H1 (cell line): ENCODE measurements at regions not wholly inside any gene's neighbourhood (a gene's known extent, or its start where the extent isn't known, plus 50 kb on each side); places are given as distances from the start of the nearest gene placed in this dataset.

ENCODE experiments used
- CTCF ChIA-PET: fragments of 300-600 bp; sonication (Branson Sonifier 250); formaldehyde crosslinking; loops from one replicate; lab custom pipeline; 2021; ENCODE audit not compliant: partially characterized antibody; lab: Charles Lee
- POLR2A ChIA-PET: fragments of 300-600 bp; sonication (Branson Sonifier 250); formaldehyde crosslinking; loops from one replicate; lab custom pipeline; 2021; ENCODE audit warnings: inconsistent platforms; ENCODE audit not compliant: partially characterized antibody; lab: Charles Lee
- DNase-seq, 2 experiments: peaks; one replicate each; pipeline versions ENCODE4 v3.0.0 to v3.0.0-alpha.2; 2010 to 2022; ENCODE audit warnings: low spot score in 2 of 2, low read depth in 1 of 2, mixed read lengths in 1 of 2
- FAIRE-seq: peaks from 2 replicates; lab custom pipeline; 2011; peaks lifted over from hg19 to GRCh38; lab: Jason Lieb, UNC
- H2AFZ ChIP-seq: 2 replicates; pipeline ENCODE4 v1.8.1; 2012; ENCODE audit warnings: low read length, inconsistent platforms
- H2AK5ac ChIP-seq: 2 replicates; pipeline ENCODE4 v1.6.1; 2013; ENCODE audit warnings: low read depth, low read length
- H2BK120ac ChIP-seq: replicated peaks from 2 replicates; pipeline ENCODE3; 2013; ENCODE audit warnings: low read depth, low read length, inconsistent platforms
- H2BK12ac ChIP-seq: 2 replicates; pipeline ENCODE4 v1.6.1; 2013; ENCODE audit warnings: low read depth, low read length
- H2BK15ac ChIP-seq: 2 replicates; pipeline ENCODE4 v1.6.1; 2013; ENCODE audit warnings: low read length
- H2BK20ac ChIP-seq: 2 replicates; pipeline ENCODE4 v1.6.1; 2013; ENCODE audit warnings: low read length
- H2BK5ac ChIP-seq: 2 replicates; pipeline ENCODE4 v1.6.1; 2013; ENCODE audit warnings: low read depth, low read length
- H3K14ac ChIP-seq: 2 replicates; pipeline ENCODE4 v1.6.1; 2013; ENCODE audit warnings: inconsistent platforms; ENCODE audit not compliant: insufficient read length
- H3K18ac ChIP-seq: 2 replicates; pipeline ENCODE4 v1.6.1; 2013; ENCODE audit warnings: low read length; ENCODE audit errors: extremely low read depth
- H3K23ac ChIP-seq: 2 replicates; pipeline ENCODE4 v1.6.1; 2013; ENCODE audit warnings: inconsistent platforms; ENCODE audit not compliant: insufficient read length
- H3K23me2 ChIP-seq: 2 replicates; pipeline ENCODE4 v1.6.1; 2013; ENCODE audit warnings: low read depth, low read length
- H3K27ac ChIP-seq: 2 replicates; pipeline ENCODE4 v1.6.1; 2011; ENCODE audit warnings: low read depth, low read length, inconsistent platforms
- H3K27me3 ChIP-seq, 4 experiments: replicated peaks in 1 of 4; 1 replicate in 1 of 4; 2 replicates in 3 of 4; pipeline versions ENCODE4 v1.6.1 to v1.8.1; 2011 to 2013; ENCODE audit warnings: low read length in 3 of 4, mild to moderate bottlenecking in 3 of 4, inconsistent platforms in 2 of 4, mixed read lengths in 2 of 4, moderate library complexity in 1 of 4; ENCODE audit not compliant: control insufficient read depth in 3 of 4, insufficient read depth in 3 of 4; ENCODE audit errors: extremely low read depth in 1 of 4
- H3K36me3 ChIP-seq, 4 experiments: 2 replicates each; pipeline versions ENCODE4 v1.6.1 to v1.8.1; 2011 to 2013; ENCODE audit warnings: mild to moderate bottlenecking in 4 of 4, low read length in 3 of 4, moderate library complexity in 2 of 4, control low read depth in 1 of 4, inconsistent platforms in 1 of 4; ENCODE audit not compliant: insufficient read depth in 4 of 4, control insufficient read depth in 2 of 4
- H3K4ac ChIP-seq: replicated peaks from 2 replicates; pipeline ENCODE3; 2013; ENCODE audit warnings: low read length, low read depth, mixed read lengths, inconsistent platforms; ENCODE audit not compliant: insufficient read length
- H3K4me1 ChIP-seq, 4 experiments: replicated peaks in 1 of 4; 1 replicate in 1 of 4; 2 replicates in 3 of 4; pipeline versions ENCODE4 v1.6.1 to v1.8.1; 2011 to 2013; ENCODE audit warnings: low read length in 3 of 4, inconsistent platforms in 2 of 4, mixed read lengths in 1 of 4; ENCODE audit not compliant: insufficient read depth in 4 of 4, control insufficient read depth in 3 of 4
- H3K4me2 ChIP-seq, 2 experiments: 2 replicates each; pipeline versions ENCODE4 v1.6.1 to v1.8.1; 2011 to 2013; ENCODE audit warnings: low read depth in 2 of 2, low read length in 2 of 2, control low read depth in 1 of 2, inconsistent platforms in 1 of 2, mild to moderate bottlenecking in 1 of 2; ENCODE audit not compliant: insufficient read depth in 1 of 2
- H3K4me3 ChIP-seq, 4 experiments: fragments of 200-600, 300-600 bp in 1 of 4; sonication (generic), shearing (Covaris generic), sonication (Bioruptor Twin) in 1 of 4; 2 replicates each; pipeline versions ENCODE4 v1.5.1 to v1.8.1; 2011 to 2016; ENCODE audit warnings: low read length in 4 of 4, low read depth in 3 of 4, control low read depth in 2 of 4, inconsistent platforms in 2 of 4, mild to moderate bottlenecking in 2 of 4, mixed read lengths in 1 of 4, moderate library complexity in 1 of 4; ENCODE audit not compliant: insufficient read depth in 2 of 4; ENCODE audit errors: extremely low read depth in 1 of 4
- H3K56ac ChIP-seq: replicated peaks from 2 replicates; pipeline ENCODE3; 2013; ENCODE audit warnings: low read depth, mild to moderate bottlenecking, mixed read lengths, low read length, inconsistent platforms; ENCODE audit not compliant: insufficient read length
- H3K79me1 ChIP-seq: 2 replicates; pipeline ENCODE4 v1.6.1; 2013; ENCODE audit warnings: low read depth, low read length, control low read depth
- H3K79me2 ChIP-seq, 2 experiments: 2 replicates each; pipeline versions ENCODE4 v1.6.1 to v1.8.1; 2012 to 2013; ENCODE audit warnings: low read length in 2 of 2, mild to moderate bottlenecking in 2 of 2, inconsistent platforms in 1 of 2; ENCODE audit not compliant: insufficient read depth in 2 of 2, control insufficient read depth in 1 of 2
- H3K9ac ChIP-seq, 4 experiments: replicated peaks in 1 of 4; 1 replicate in 1 of 4; 2 replicates in 3 of 4; pipeline versions ENCODE4 v1.6.1 to v1.8.1; 2011 to 2013; ENCODE audit warnings: low read depth in 3 of 4, low read length in 3 of 4, control low read depth in 2 of 4, mild to moderate bottlenecking in 2 of 4, moderate library complexity in 2 of 4, inconsistent platforms in 1 of 4; ENCODE audit errors: extremely low read depth in 1 of 4
- H3K9me3 ChIP-seq, 2 experiments: 2 replicates each; pipeline versions ENCODE4 v1.6.1 to v1.8.1; 2012 to 2013; ENCODE audit warnings: mild to moderate bottlenecking in 2 of 2, moderate library complexity in 2 of 2, control low read depth in 1 of 2, inconsistent platforms in 1 of 2, low read depth in 1 of 2, low read length in 1 of 2, mixed read lengths in 1 of 2; ENCODE audit not compliant: insufficient read depth in 2 of 2
- H4K20me1 ChIP-seq, 2 experiments: replicated peaks in 1 of 2; 2 replicates each; pipeline versions ENCODE3 to v1.8.1; 2011 to 2013; ENCODE audit warnings: inconsistent platforms in 2 of 2, low read length in 2 of 2, mild to moderate bottlenecking in 1 of 2; ENCODE audit not compliant: insufficient read depth in 2 of 2, control insufficient read depth in 1 of 2
- H4K5ac ChIP-seq: 2 replicates; pipeline ENCODE4 v1.6.1; 2013; ENCODE audit warnings: low read length, low read depth, mixed read lengths, inconsistent platforms; ENCODE audit not compliant: insufficient read length
- H4K8ac ChIP-seq: 2 replicates; pipeline ENCODE4 v1.8.0; 2013; ENCODE audit warnings: mild to moderate bottlenecking, moderate library complexity, low read length, inconsistent platforms; ENCODE audit not compliant: insufficient read depth; ENCODE audit errors: extremely low read depth
- H4K91ac ChIP-seq: replicated peaks from 2 replicates; pipeline ENCODE3; 2013; ENCODE audit warnings: low read length, mixed read lengths, inconsistent platforms; ENCODE audit not compliant: insufficient read length
- CEBPB ChIP-seq: IDR thresholded peaks from 2 replicates; pipeline ENCODE4 v1.6.1; 2012; ENCODE audit warnings: low read depth, low read length
- CTBP2 ChIP-seq: IDR thresholded peaks from 2 replicates; pipeline ENCODE4 v1.7.0; 2011; ENCODE audit warnings: borderline replicate concordance, mild to moderate bottlenecking, moderate library complexity, mixed read lengths, low read length; ENCODE audit not compliant: insufficient read depth, insufficient read length
- EZH2 ChIP-seq: fragments of 200-600 bp; sonication (generic); IDR thresholded peaks from 2 replicates; pipeline ENCODE4 v1.7.1; 2012; ENCODE audit warnings: low read depth, mild to moderate bottlenecking, moderate library complexity, low read length, inconsistent platforms; ENCODE audit not compliant: severe bottlenecking
- MAX ChIP-seq: IDR thresholded peaks from 2 replicates; pipeline ENCODE4 v1.6.1; 2012; ENCODE audit warnings: inconsistent platforms
- POLR2AphosphoS5 ChIP-seq: IDR thresholded peaks from 2 replicates; pipeline ENCODE4 v1.6.1; 2011; ENCODE audit warnings: low read depth, low read length
- POU5F1 ChIP-seq: IDR thresholded peaks from 2 replicates; pipeline ENCODE4 v1.6.1; 2011; ENCODE audit warnings: low read depth, mild to moderate bottlenecking, low read length, moderate library complexity
- SUZ12 ChIP-seq: fragments of 200-600 bp; sonication (generic); IDR thresholded peaks from 2 replicates; pipeline ENCODE4 v1.6.1; 2012; ENCODE audit warnings: mild to moderate bottlenecking, inconsistent platforms, low read length, moderate library complexity, mixed read lengths
- WGBS, 2 experiments: shearing (Covaris generic) in 1 of 2; methylation state at CpG; one replicate each; pipeline versions ENCODE4 v1.1.6 to v1.1.7; 2013 to 2015; ENCODE audit warnings: low lambda C conversion rate in 2 of 2, mixed read lengths in 2 of 2, inconsistent platforms in 1 of 2, low coverage in 1 of 2, missing lambda C conversion rate in 1 of 2; ENCODE audit not compliant: insufficient replicate concordance in 2 of 2, insufficient coverage in 1 of 2, insufficient read length in 1 of 2; ENCODE audit errors: extremely low coverage in 1 of 2, missing lambda C conversion rate in 1 of 2; 5-methylcytosine and 5-hydroxymethylcytosine counted together

- DNase-seq (no peak), FAIRE-seq (no peak)
- Histone ChIP-seq H3K36me3 (no peaks in the 10 kb centered on the region), H3K79me1 (no peaks in the 10 kb centered on the region), H3K27me3 (no peaks in the 10 kb centered on the region), H4K8ac (no peak overlapping the region), H3K4me1 (no peaks in the 10 kb centered on the region), H3K9me3 (no peaks in the 10 kb centered on the region), H3K9ac (no peak overlapping the region), H2BK12ac (no peak overlapping the region), H4K5ac (no peak overlapping the region), H3K56ac (no peak overlapping the region), H4K20me1 (no peaks in the 10 kb centered on the region), H2AK5ac (no peak overlapping the region), H2BK120ac (no peak overlapping the region), H3K4me2 (no peak overlapping the region), H2AFZ (no peak overlapping the region), H2BK5ac (no peak overlapping the region), H3K14ac (no peak overlapping the region), H3K4ac (no peak overlapping the region), H3K23ac (no peak overlapping the region), H2BK15ac (no peak overlapping the region), H4K91ac (no peak overlapping the region), H2BK20ac (no peak overlapping the region), H3K23me2 (no peaks in the 10 kb centered on the region), H3K18ac (no peak overlapping the region), H3K27ac (no peak overlapping the region), H3K79me2 (no peaks in the 10 kb centered on the region), H3K4me3 (no peak overlapping the region)
- 91% methylated on average over 2 of the region's 2 CpGs; no CpG with 5 or more reads in 1 of the 2 experiments for WGBS, 2 experiments
- CTCF ChIA-PET, result no interaction called here
- POLR2A ChIA-PET, result no interaction called here
- TF ChIP-seq MAX (no peak), POU5F1 (no peak), CTBP2 (no peak), POLR2AphosphoS5 (no peak), EZH2 (no peak), SUZ12 (no peak), CEBPB (no peak)
- TF ChIP-seq, all 59 proteins: peak for 0
Measured at GRCh38 chr10:44780426-44780825, 130.7 kb upstream of the TMEM72 start.
